GM12872 (cell line): ENCODE measurements at regions not wholly inside any gene's neighbourhood (a gene's known extent, or its start where the extent isn't known, plus 50 kb on each side); places are given as distances from the start of the nearest gene placed in this dataset.

Experiments used
- CTCF ChIP-seq: IDR thresholded peaks from 3 replicates; pipeline ENCODE4 v1.5.1; 2011; ENCODE audit warnings: low read depth, mild to moderate bottlenecking, low read length, moderate library complexity; ENCODE audit not compliant: insufficient read depth

DNA sequence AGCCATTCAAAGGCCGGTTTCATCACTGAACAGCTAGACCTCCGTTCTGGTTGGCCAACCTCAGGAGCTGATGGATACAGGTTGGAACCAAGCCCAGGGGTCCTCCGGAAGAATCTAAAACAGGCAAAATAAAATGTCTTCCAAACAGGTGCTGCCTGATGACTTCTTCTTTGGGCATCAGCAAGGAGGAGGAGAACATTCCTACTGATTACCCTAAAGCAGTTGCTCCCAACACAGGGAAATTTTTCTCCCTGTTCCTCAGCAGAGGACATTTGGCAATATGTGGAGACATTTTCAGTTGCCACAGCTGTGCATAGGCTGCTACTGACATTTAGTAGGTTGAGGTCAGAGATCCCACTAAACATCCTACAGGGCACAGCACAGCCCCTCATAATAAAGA is 319.3 kb upstream of the PPARGC1A start:
- TF ChIP-seq CTCF: no peak

GRCh38 chr4:24208691-24209090 is 318.8 kb upstream of the PPARGC1A start:
- no peak for TF ChIP-seq CTCF

- no peak for TF ChIP-seq CTCF
These were observed 314.1 kb upstream of the PPARGC1A start for GRCh38 chr4:24203926-24204325.

DNA sequence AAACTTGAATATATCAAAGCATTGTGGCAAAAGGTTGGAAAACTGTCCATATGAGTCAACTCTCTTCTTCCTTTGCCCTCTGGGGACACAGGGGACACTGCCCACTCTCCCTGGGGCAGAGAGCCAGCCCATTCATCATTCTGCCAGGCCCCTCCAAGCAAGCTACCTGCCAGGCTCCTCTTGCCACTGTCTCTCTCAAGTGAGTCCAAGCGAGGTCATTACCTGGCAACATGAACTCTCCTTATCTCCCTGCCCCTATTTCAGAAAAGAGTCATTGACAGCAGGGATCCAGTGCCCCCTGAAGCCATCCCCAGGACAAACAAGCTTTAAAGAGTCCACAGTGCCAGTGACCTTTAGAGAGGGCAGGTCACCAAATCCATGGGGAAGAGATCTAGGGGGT is 312.7 kb upstream of the PPARGC1A start:
- TF ChIP-seq CTCF: no peak

- no peak for TF ChIP-seq CTCF
These were observed 308.1 kb upstream of the PPARGC1A start for GRCh38 chr4:24197955-24198354.

- TF ChIP-seq CTCF: no peak
These were observed 306.9 kb upstream of the PPARGC1A start for GRCh38 chr4:24196785-24197184.

DNA sequence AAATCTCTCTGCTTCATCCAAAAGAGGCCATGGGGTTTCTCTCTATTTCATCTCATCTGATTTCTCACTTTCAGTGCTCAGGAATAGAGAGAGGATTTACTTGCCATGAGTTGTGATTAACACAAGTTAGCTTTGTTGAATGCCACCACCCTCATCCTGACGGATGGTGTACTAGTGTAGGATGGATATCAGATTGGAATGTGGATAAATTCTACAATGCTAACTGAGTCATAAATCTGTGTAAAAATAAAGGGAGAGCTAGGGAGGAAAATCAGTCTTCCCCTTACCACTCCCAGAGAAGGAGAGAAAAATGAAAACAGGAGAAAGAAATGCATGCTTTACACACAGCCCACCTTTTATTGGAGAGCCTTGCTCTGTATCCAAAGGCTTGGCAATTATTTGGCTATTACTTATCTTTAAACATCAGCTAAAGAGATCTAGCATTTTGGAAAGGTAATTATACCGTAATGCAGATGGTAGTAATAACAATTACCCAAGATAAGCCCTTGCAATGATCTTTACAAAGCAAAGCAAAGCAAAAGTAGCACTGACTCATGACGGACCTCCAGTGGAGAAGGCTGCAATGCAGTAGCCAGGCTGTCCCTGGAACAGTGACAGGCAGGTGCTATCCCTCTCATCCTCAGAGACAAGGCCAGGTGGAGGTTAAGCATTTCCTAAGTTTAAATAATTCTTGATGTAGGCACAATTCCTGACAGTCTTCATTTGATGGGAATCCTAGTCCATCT is 306.3 kb upstream of the PPARGC1A start:
- TF ChIP-seq CTCF: no peak
